PC-9 (cell line): ENCODE measurements at regions not wholly inside any gene's neighbourhood (a gene's known extent, or its start where the extent isn't known, plus 50 kb on each side); places are given as distances from the start of the nearest gene placed in this dataset.

Experiments used
- BruUV-seq: library from RNA; stranded (reverse); fragments of 400-500 nt; replicated peaks from 2 replicates; lab custom pipeline; 2021; lab: Mats Ljungman, UMichigan
- CTCF ChIA-PET: fragments of 300-600 bp; sonication (Branson Sonifier 250); formaldehyde crosslinking; loops from one replicate; lab custom pipeline; 2022; ENCODE audit warnings: antibody characterized with exemption; lab: Charles Lee
- POLR2A ChIA-PET: fragments of 300-600 bp; sonication (Branson Sonifier 250); formaldehyde crosslinking; loops from one replicate; lab custom pipeline; 2022; ENCODE audit warnings: antibody characterized with exemption; ENCODE audit not compliant: unreplicated experiment; lab: Charles Lee
- DNase-seq, 2 experiments: peaks; one replicate each; pipeline versions ENCODE4 v3.0.0 to v3.0.0-alpha.2; 2015 to 2022; ENCODE audit warnings: mixed read lengths in 1 of 2
- H2AFZ ChIP-seq: fragments of 200-600 bp; sonication (generic); 2 replicates; pipeline ENCODE4 v1.8.1; 2017; ENCODE audit warnings: antibody characterized with exemption
- H3F3A ChIP-seq: fragments of 200-600 bp; sonication (generic); 2 replicates; pipeline ENCODE4 v1.8.1; 2017; ENCODE audit warnings: antibody characterized with exemption, mild to moderate bottlenecking, low read depth; ENCODE audit not compliant: insufficient read depth
- H3K27ac ChIP-seq: fragments of 200-600 bp; sonication (generic); 2 replicates; pipeline ENCODE4 v1.6.1; 2016; ENCODE audit warnings: mixed run types
- H3K27me3 ChIP-seq: fragments of 200-600 bp; sonication (generic); 2 replicates; pipeline ENCODE4 v1.6.1; 2016; ENCODE audit warnings: low read depth, mixed run types; ENCODE audit not compliant: insufficient read depth
- H3K36me3 ChIP-seq: fragments of 200-600 bp; sonication (generic); 2 replicates; pipeline ENCODE4 v1.6.1; 2016; ENCODE audit warnings: low read depth, mixed run types
- H3K4me1 ChIP-seq: fragments of 200-600 bp; sonication (generic); replicated peaks from 2 replicates; pipeline ENCODE4 v1.6.1; 2016; ENCODE audit warnings: mixed run types; ENCODE audit not compliant: insufficient read depth
- H3K4me2 ChIP-seq: fragments of 200-600 bp; sonication (generic); 2 replicates; pipeline ENCODE4 v1.6.1; 2017; ENCODE audit warnings: mixed run types
- H3K4me3 ChIP-seq: fragments of 200-600 bp; sonication (generic); 2 replicates; pipeline ENCODE4 v1.6.1; 2016; ENCODE audit warnings: mixed run types
- H3K79me2 ChIP-seq: fragments of 200-600 bp; sonication (generic); 2 replicates; pipeline ENCODE4 v1.6.1; 2017; ENCODE audit warnings: low read depth, mixed run types
- H3K9me2 ChIP-seq: fragments of 200-600 bp; sonication (generic); 2 replicates; pipeline ENCODE4 v1.8.1; 2017; ENCODE audit warnings: mild to moderate bottlenecking; ENCODE audit not compliant: insufficient read depth
- H3K9me3 ChIP-seq: fragments of 200-600 bp; sonication (generic); 2 replicates; pipeline ENCODE4 v1.8.1; 2016; ENCODE audit warnings: low read depth; ENCODE audit not compliant: insufficient read depth
- H4K20me1 ChIP-seq: fragments of 200-600 bp; sonication (generic); 2 replicates; pipeline ENCODE4 v1.8.1; 2017; ENCODE audit not compliant: insufficient read depth
- EZH2 ChIP-seq: fragments of 200-600 bp; sonication (generic); IDR thresholded peaks from 2 replicates; pipeline ENCODE4 v1.8.0; 2017; ENCODE audit warnings: antibody characterized with exemption, low read depth
- intact Hi-C: fragments of 100-400 bp; cut with micrococcal nuclease; formaldehyde crosslinking; loops from one replicate; pipeline ENCODE4 v1.10.0; 2022; ENCODE audit not compliant: unreplicated experiment
- TF ChIP-seq, protein P1 (sequence below): fragments of 200-600 bp; sonication (generic); conservative IDR thresholded peaks from 2 replicates; pipeline ENCODE4 v1.6.1; 2017; ENCODE audit warnings: mixed run types, antibody characterized with exemption, mild to moderate bottlenecking, moderate library complexity

GRCh38 chr16:73670836-73671820 lies 623.2 kb upstream of the ZFHX3 start:
- Histone ChIP-seq H3K27ac (no peak overlapping the region), H3K27me3 (peaks cover 16% of the 10 kb centered on the region; the same call in 1 of the 2 replicates), H3K9me2 (no peaks in the 10 kb centered on the region), H3K79me2 (no peaks in the 10 kb centered on the region), H2AFZ (no peak overlapping the region), H3F3A (no peaks in the 10 kb centered on the region), H3K36me3 (no peaks in the 10 kb centered on the region), H3K4me3 (no peak overlapping the region), H4K20me1 (no peaks in the 10 kb centered on the region), H3K9me3 (no peaks in the 10 kb centered on the region), H3K4me2 (no peak overlapping the region), H3K4me1 (no peaks in the 10 kb centered on the region)
- TF ChIP-seq, protein P1, sequence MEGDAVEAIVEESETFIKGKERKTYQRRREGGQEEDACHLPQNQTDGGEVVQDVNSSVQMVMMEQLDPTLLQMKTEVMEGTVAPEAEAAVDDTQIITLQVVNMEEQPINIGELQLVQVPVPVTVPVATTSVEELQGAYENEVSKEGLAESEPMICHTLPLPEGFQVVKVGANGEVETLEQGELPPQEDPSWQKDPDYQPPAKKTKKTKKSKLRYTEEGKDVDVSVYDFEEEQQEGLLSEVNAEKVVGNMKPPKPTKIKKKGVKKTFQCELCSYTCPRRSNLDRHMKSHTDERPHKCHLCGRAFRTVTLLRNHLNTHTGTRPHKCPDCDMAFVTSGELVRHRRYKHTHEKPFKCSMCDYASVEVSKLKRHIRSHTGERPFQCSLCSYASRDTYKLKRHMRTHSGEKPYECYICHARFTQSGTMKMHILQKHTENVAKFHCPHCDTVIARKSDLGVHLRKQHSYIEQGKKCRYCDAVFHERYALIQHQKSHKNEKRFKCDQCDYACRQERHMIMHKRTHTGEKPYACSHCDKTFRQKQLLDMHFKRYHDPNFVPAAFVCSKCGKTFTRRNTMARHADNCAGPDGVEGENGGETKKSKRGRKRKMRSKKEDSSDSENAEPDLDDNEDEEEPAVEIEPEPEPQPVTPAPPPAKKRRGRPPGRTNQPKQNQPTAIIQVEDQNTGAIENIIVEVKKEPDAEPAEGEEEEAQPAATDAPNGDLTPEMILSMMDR: no peak
- no peak for TF ChIP-seq EZH2
- ChIA-PET POLR2A (no interaction called here), CTCF (no interaction called here)
- DNase-seq: no peak
- BruUV-seq: no TSS peak
- intact Hi-C loops: no loop called here

- Histone ChIP-seq H3K36me3 (no peaks in the 10 kb centered on the region), H3K4me2 (no peak overlapping the region), H3F3A (no peaks in the 10 kb centered on the region), H3K27me3 (peaks cover 16% of the 10 kb centered on the region; the same call in 1 of the 2 replicates), H3K4me1 (no peaks in the 10 kb centered on the region), H4K20me1 (no peaks in the 10 kb centered on the region), H3K4me3 (no peak overlapping the region), H3K9me2 (no peaks in the 10 kb centered on the region), H3K79me2 (no peaks in the 10 kb centered on the region), H3K9me3 (no peaks in the 10 kb centered on the region), H2AFZ (no peak overlapping the region), H3K27ac (no peak overlapping the region)
- ChIA-PET POLR2A (no interaction called here), CTCF (no interaction called here)
- no TSS peak for BruUV-seq
- no peak for TF ChIP-seq EZH2
- TF ChIP-seq, protein P1: no peak
- no peak for DNase-seq
- intact Hi-C loops: no loop called here
These were observed 621.8 kb upstream of the ZFHX3 start for GRCh38 chr16:73669535-73670274.

- TF ChIP-seq, protein P1: no peak
- no peak for TF ChIP-seq EZH2
- H3K4me3 ChIP-seq: no peak overlapping the region
- no peak overlapping the region for H3K4me2 ChIP-seq
- H3K79me2 ChIP-seq: no peaks in the 10 kb centered on the region
- CTCF ChIA-PET: no interaction called here
- peaks cover 17% of the 10 kb centered on the region for H3K27me3 ChIP-seq
- H3K9me2 ChIP-seq: no peaks in the 10 kb centered on the region
- intact Hi-C loops: no loop called here
- H2AFZ ChIP-seq: no peak overlapping the region
- no peak for DNase-seq
- H3K9me3 ChIP-seq: no peaks in the 10 kb centered on the region
- H3K36me3 ChIP-seq: no peaks in the 10 kb centered on the region
- H3F3A ChIP-seq: no peaks in the 10 kb centered on the region
- H3K27ac ChIP-seq: no peak overlapping the region
- POLR2A ChIA-PET: no interaction called here
- H3K4me1 ChIP-seq: no peaks in the 10 kb centered on the region
- H4K20me1 ChIP-seq: no peaks in the 10 kb centered on the region
- no TSS peak for BruUV-seq
These were observed 615.8 kb upstream of the ZFHX3 start for GRCh38 chr16:73663720-73664119.
